H9 (cell line): ENCODE measurements at regions not wholly inside any gene's neighbourhood (a gene's known extent, or its start where the extent isn't known, plus 50 kb on each side); places are given as distances from the start of the nearest gene placed in this dataset.

Source experiments
- DNase-seq: peaks from one replicate; pipeline ENCODE4 v3.0.0-alpha.2; 2017
- H2AFZ ChIP-seq: one replicate; pipeline ENCODE4 v1.6.1; 2013; ENCODE audit warnings: mild to moderate bottlenecking, low read length, control low read depth, moderate library complexity
- H2AK5ac ChIP-seq: 2 replicates; pipeline ENCODE4 v1.6.1; 2013; ENCODE audit warnings: low read length, control low read depth, mixed read lengths; ENCODE audit not compliant: insufficient read length
- H2BK120ac ChIP-seq: one replicate; pipeline ENCODE4 v1.6.1; 2013; ENCODE audit warnings: low read depth, mild to moderate bottlenecking, low read length, control low read depth, inconsistent platforms; ENCODE audit not compliant: poor library complexity, severe bottlenecking
- H2BK12ac ChIP-seq: 2 replicates; pipeline ENCODE4 v1.6.1; 2013; ENCODE audit warnings: low read length, control low read depth, mixed read lengths, low read depth; ENCODE audit not compliant: insufficient read length
- H2BK15ac ChIP-seq: 2 replicates; pipeline ENCODE4 v1.6.1; 2013; ENCODE audit warnings: low read depth, low read length, control low read depth
- H2BK20ac ChIP-seq: one replicate; pipeline ENCODE4 v1.6.1; 2013; ENCODE audit warnings: low read depth, mild to moderate bottlenecking, low read length, control low read depth, inconsistent platforms; ENCODE audit not compliant: poor library complexity, severe bottlenecking
- H2BK5ac ChIP-seq: 2 replicates; pipeline ENCODE4 v1.6.1; 2013; ENCODE audit warnings: low read length, control low read depth, mixed read lengths; ENCODE audit not compliant: insufficient read length
- H3K14ac ChIP-seq: 2 replicates; pipeline ENCODE4 v1.6.1; 2013; ENCODE audit warnings: low read length, control low read depth; ENCODE audit not compliant: insufficient read depth
- H3K18ac ChIP-seq: 2 replicates; pipeline ENCODE4 v1.6.1; 2013; ENCODE audit warnings: low read depth, mild to moderate bottlenecking, mixed read lengths, low read length, control low read depth; ENCODE audit not compliant: insufficient read length
- H3K23ac ChIP-seq: 2 replicates; pipeline ENCODE4 v1.6.1; 2013; ENCODE audit warnings: low read length, control low read depth, mixed read lengths, low read depth; ENCODE audit not compliant: insufficient read length
- H3K23me2 ChIP-seq: 2 replicates; pipeline ENCODE4 v1.6.1; 2013; ENCODE audit warnings: low read depth, mild to moderate bottlenecking, mixed read lengths, low read length, control low read depth; ENCODE audit not compliant: insufficient read length, poor library complexity, severe bottlenecking
- H3K27ac ChIP-seq: 2 replicates; pipeline ENCODE4 v1.5.1; 2013; ENCODE audit warnings: low read length, control low read depth, mixed read lengths, low read depth; ENCODE audit not compliant: insufficient read length
- H3K27me3 ChIP-seq: 2 replicates; pipeline ENCODE4 v1.6.1; 2013; ENCODE audit warnings: low read length, control low read depth, inconsistent platforms; ENCODE audit not compliant: insufficient read depth
- H3K4ac ChIP-seq: 2 replicates; pipeline ENCODE4 v1.6.1; 2013; ENCODE audit warnings: low read depth, mild to moderate bottlenecking, control low read depth, inconsistent platforms, low read length, moderate library complexity
- H3K4me1 ChIP-seq: 2 replicates; pipeline ENCODE4 v1.6.1; 2013; ENCODE audit warnings: low read length, control low read depth, inconsistent platforms; ENCODE audit not compliant: insufficient read depth
- H3K4me2 ChIP-seq: 2 replicates; pipeline ENCODE4 v1.6.1; 2013; ENCODE audit warnings: low read length, control low read depth, mixed read lengths; ENCODE audit not compliant: insufficient read length, insufficient read depth
- H3K56ac ChIP-seq: 2 replicates; pipeline ENCODE4 v1.6.1; 2013; ENCODE audit warnings: low read depth, mild to moderate bottlenecking, mixed read lengths, low read length, control low read depth; ENCODE audit not compliant: insufficient read length
- H3K79me1 ChIP-seq: 2 replicates; pipeline ENCODE4 v1.6.1; 2013; ENCODE audit warnings: low read depth, mild to moderate bottlenecking, moderate library complexity, low read length, control low read depth, inconsistent platforms; ENCODE audit not compliant: insufficient read depth, poor library complexity, severe bottlenecking
- H3K79me2 ChIP-seq: 2 replicates; pipeline ENCODE4 v1.6.1; 2013; ENCODE audit warnings: low read length, control low read depth, inconsistent platforms; ENCODE audit not compliant: insufficient read depth
- H3K9ac ChIP-seq: 2 replicates; pipeline ENCODE4 v1.6.1; 2013; ENCODE audit warnings: low read length, control low read depth, mixed read lengths; ENCODE audit not compliant: insufficient read length; ENCODE audit errors: extremely low read depth
- H3K9me3 ChIP-seq: one replicate; pipeline ENCODE4 v1.6.1; 2013; ENCODE audit warnings: low read depth, low read length, inconsistent platforms; ENCODE audit not compliant: control insufficient read depth
- H3T11ph ChIP-seq: one replicate; pipeline ENCODE4 v1.6.1; 2013; ENCODE audit warnings: mild to moderate bottlenecking, low read length, control low read depth, inconsistent platforms
- H4K20me1 ChIP-seq: one replicate; pipeline ENCODE4 v1.6.1; 2013; ENCODE audit not compliant: control insufficient read depth, insufficient read length, insufficient read depth
- H4K5ac ChIP-seq: 2 replicates; pipeline ENCODE4 v1.6.1; 2013; ENCODE audit warnings: low read depth, mild to moderate bottlenecking, mixed read lengths, low read length, control low read depth; ENCODE audit not compliant: insufficient read length
- H4K8ac ChIP-seq: replicated peaks from 2 replicates; pipeline ENCODE4 v1.6.1; 2013; ENCODE audit warnings: low read length, control low read depth, mixed read lengths, low read depth; ENCODE audit not compliant: insufficient read length
- H4K91ac ChIP-seq: 2 replicates; pipeline ENCODE4 v1.6.1; 2013; ENCODE audit warnings: low read depth, mild to moderate bottlenecking, moderate library complexity, mixed read lengths, low read length, control low read depth; ENCODE audit not compliant: insufficient read length
- H3K27ac Mint-ChIP-seq, 3 experiments: 2 replicates in 2 of 3; 3 replicates in 1 of 3; pipeline ENCODE4 v1.8.0; 2020 to 2021; ENCODE audit warnings: mixed read lengths in 3 of 3, mild to moderate bottlenecking in 1 of 3, moderate library complexity in 1 of 3
- H3K27me3 Mint-ChIP-seq: 2 replicates; pipeline ENCODE4 v1.8.0; 2021; ENCODE audit warnings: low read depth, mild to moderate bottlenecking, moderate library complexity, mixed read lengths
- H3K36me3 Mint-ChIP-seq, 3 experiments: 2 replicates in 2 of 3; 3 replicates in 1 of 3; pipeline ENCODE4 v1.8.0; 2020 to 2021; ENCODE audit warnings: low read depth in 3 of 3, mixed read lengths in 3 of 3; ENCODE audit not compliant: insufficient read depth in 1 of 3
- H3K4me1 Mint-ChIP-seq, 2 experiments: 2 replicates each; pipeline ENCODE4 v1.8.0; 2020; ENCODE audit warnings: mixed read lengths in 2 of 2
- H3K4me3 Mint-ChIP-seq, 2 experiments: 2 replicates in 1 of 2; 3 replicates in 1 of 2; pipeline ENCODE4 v1.8.0; 2020 to 2021; ENCODE audit warnings: mild to moderate bottlenecking in 2 of 2, mixed read lengths in 2 of 2, moderate library complexity in 1 of 2
- H3K9me3 Mint-ChIP-seq, 2 experiments: 2 replicates in 1 of 2; 3 replicates in 1 of 2; pipeline ENCODE4 v1.8.0; 2020; ENCODE audit warnings: mild to moderate bottlenecking in 2 of 2, mixed read lengths in 2 of 2, moderate library complexity in 1 of 2
- CTCF ChIP-seq: fragments of 200-600 bp; sonication (generic); conservative IDR thresholded peaks from 3 replicates; pipeline ENCODE4 v1.8.0; 2021; ENCODE audit warnings: antibody characterized with exemption, mild to moderate bottlenecking
- WGBS: extraction: QIAGEN DNeasy Blood & Tissue Kit; methylation state at CpG from one replicate; pipeline ENCODE4 v1.1.7; 2013; ENCODE audit warnings: missing lambda C conversion rate, low lambda C conversion rate, mixed read lengths; ENCODE audit not compliant: insufficient read length; ENCODE audit errors: extremely low coverage; 5-methylcytosine and 5-hydroxymethylcytosine counted together

GRCh38 chr16:85992359-85992758, 93.4 kb downstream of the IRF8 start:
- no peak overlapping the region for H3T11ph ChIP-seq
- no peak overlapping the region for H3K23ac ChIP-seq
- H3K27me3 ChIP-seq = no peaks in the 10 kb centered on the region
- no peak overlapping the region for H2AFZ ChIP-seq
- no peaks in the 10 kb centered on the region for H3K79me2 ChIP-seq
- DNase-seq = no peak
- H4K8ac ChIP-seq = no peak overlapping the region
- no peaks in the 10 kb centered on the region for H3K23me2 ChIP-seq
- H3K27ac Mint-ChIP-seq = no peak overlapping the region; a peak in 1 of 7 replicates
- H3K56ac ChIP-seq = no peak overlapping the region
- no peak overlapping the region for H2BK120ac ChIP-seq
- no peak overlapping the region for H2BK20ac ChIP-seq
- no peak overlapping the region for H3K4me3 Mint-ChIP-seq
- H3K4me1 Mint-ChIP-seq = peaks cover 5 to 11% of the 10 kb centered on the region in 2 experiments
- no peak overlapping the region for H2BK12ac ChIP-seq
- H4K91ac ChIP-seq = no peak overlapping the region
- H3K27ac ChIP-seq = no peak overlapping the region
- H4K20me1 ChIP-seq = no peaks in the 10 kb centered on the region
- H2BK15ac ChIP-seq = no peak overlapping the region
- H3K27me3 Mint-ChIP-seq = peaks cover 17% of the 10 kb centered on the region
- WGBS = no CpG with 5 or more reads among the region's 10 CpGs
- H3K9me3 Mint-ChIP-seq = no peaks in the 10 kb centered on the region; a peak in 1 of 5 replicates
- no peaks in the 10 kb centered on the region for H3K79me1 ChIP-seq
- H3K9ac ChIP-seq = no peak overlapping the region
- no peak overlapping the region for H4K5ac ChIP-seq
- H3K4me1 ChIP-seq = no peaks in the 10 kb centered on the region
- H3K4me2 ChIP-seq = no peak overlapping the region
- H3K4ac ChIP-seq = no peak overlapping the region
- H3K14ac ChIP-seq = no peak overlapping the region
- no peaks in the 10 kb centered on the region for H3K9me3 ChIP-seq
- no peak for TF ChIP-seq CTCF
- no peak overlapping the region for H2AK5ac ChIP-seq
- no peak overlapping the region for H3K18ac ChIP-seq
- no peaks in the 10 kb centered on the region for H3K36me3 Mint-ChIP-seq
- no peak overlapping the region for H2BK5ac ChIP-seq
